ENCODE measurements at regions not wholly inside any gene's neighbourhood (a gene's known extent, or its start where the extent isn't known, plus 50 kb on each side); places are given as distances from the start of the nearest gene placed in this dataset.

DNA sequence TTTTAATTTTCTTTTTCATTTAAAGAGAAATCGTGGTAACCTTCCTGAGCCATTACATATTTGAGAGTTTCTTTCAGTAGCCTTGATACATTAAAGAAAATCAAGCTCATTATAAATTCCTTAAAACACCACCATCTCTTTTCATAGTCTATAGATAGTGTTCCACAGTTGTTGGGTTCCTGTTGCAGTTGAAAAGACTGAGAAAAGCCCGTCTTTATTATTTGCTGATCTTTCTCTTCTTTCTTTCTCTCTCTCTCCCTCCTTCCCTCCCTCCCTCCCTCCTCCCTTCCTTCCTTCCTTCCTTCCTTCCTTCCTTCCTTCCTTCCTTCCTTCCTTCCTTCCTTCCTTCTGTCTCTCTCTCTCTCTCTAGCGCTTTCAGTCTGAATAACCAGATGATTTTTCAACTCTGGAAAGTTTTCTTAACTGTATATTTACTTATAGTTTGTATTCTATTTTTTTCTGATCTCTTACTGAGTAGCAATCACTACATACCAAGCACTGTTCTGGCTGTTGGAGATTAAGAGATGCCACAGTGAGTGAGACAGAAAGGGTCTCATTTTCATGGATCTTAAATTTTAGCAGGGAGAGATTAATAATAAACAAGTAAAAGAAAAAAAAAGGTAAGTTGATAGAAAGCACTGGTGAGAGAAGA is 157.5 kb downstream of the TINAG start:
- TF ChIP-seq, protein P1, sequence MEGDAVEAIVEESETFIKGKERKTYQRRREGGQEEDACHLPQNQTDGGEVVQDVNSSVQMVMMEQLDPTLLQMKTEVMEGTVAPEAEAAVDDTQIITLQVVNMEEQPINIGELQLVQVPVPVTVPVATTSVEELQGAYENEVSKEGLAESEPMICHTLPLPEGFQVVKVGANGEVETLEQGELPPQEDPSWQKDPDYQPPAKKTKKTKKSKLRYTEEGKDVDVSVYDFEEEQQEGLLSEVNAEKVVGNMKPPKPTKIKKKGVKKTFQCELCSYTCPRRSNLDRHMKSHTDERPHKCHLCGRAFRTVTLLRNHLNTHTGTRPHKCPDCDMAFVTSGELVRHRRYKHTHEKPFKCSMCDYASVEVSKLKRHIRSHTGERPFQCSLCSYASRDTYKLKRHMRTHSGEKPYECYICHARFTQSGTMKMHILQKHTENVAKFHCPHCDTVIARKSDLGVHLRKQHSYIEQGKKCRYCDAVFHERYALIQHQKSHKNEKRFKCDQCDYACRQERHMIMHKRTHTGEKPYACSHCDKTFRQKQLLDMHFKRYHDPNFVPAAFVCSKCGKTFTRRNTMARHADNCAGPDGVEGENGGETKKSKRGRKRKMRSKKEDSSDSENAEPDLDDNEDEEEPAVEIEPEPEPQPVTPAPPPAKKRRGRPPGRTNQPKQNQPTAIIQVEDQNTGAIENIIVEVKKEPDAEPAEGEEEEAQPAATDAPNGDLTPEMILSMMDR (IDR thresholded peaks at IDR 0.05; ENCODE audit: borderline replicate concordance, insufficient read depth, low read depth, low read length), result no peak
- H3K4me3 ChIP-seq (ENCODE audit: low read depth, low read length), result no peak overlapping the region

GRCh38 chr6:54467384-54467783 is 159.1 kb downstream of the TINAG start:
- H3K4me3 ChIP-seq (ENCODE audit: low read depth, low read length), result no peak overlapping the region
- TF ChIP-seq, protein P1 (IDR thresholded peaks at IDR 0.05; ENCODE audit: borderline replicate concordance, insufficient read depth, low read depth, low read length), result no peak

- no peak overlapping the region for H3K4me3 ChIP-seq (ENCODE audit: low read depth, low read length)
- TF ChIP-seq, protein P1 (IDR thresholded peaks at IDR 0.05; ENCODE audit: borderline replicate concordance, insufficient read depth, low read depth, low read length), result no peak
These were observed 165.1 kb downstream of the TINAG start for GRCh38 chr6:54473328-54473727.

DNA sequence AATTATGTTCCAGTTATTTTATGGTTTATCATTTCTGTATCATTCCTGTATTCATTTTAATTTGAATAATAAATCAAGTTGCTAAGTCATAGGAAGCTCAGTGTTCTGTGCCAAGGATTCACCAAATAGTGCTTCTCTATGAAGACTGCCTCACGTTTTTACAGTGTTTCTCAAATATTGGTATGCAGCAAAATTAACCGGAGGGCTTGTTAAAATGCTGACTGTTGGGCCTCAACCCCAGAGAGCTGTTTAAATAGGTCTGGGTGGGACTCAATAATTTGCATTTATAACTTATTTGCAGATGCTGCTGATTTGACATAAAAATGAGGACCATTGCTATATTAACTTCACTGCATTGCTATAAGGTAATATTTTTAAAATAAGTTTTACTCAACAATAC is 166.7 kb downstream of the TINAG start:
- H3K4me3 ChIP-seq (ENCODE audit: low read depth, low read length), result no peak overlapping the region
- TF ChIP-seq, protein P1 (IDR thresholded peaks at IDR 0.05; ENCODE audit: borderline replicate concordance, insufficient read depth, low read depth, low read length), result no peak

- TF ChIP-seq, protein P1 (IDR thresholded peaks at IDR 0.05; ENCODE audit: borderline replicate concordance, insufficient read depth, low read depth, low read length), result no peak
- H3K4me3 ChIP-seq (ENCODE audit: low read depth, low read length), result no peak overlapping the region
These were observed 172.8 kb downstream of the TINAG start for GRCh38 chr6:54481091-54481490.

DNA sequence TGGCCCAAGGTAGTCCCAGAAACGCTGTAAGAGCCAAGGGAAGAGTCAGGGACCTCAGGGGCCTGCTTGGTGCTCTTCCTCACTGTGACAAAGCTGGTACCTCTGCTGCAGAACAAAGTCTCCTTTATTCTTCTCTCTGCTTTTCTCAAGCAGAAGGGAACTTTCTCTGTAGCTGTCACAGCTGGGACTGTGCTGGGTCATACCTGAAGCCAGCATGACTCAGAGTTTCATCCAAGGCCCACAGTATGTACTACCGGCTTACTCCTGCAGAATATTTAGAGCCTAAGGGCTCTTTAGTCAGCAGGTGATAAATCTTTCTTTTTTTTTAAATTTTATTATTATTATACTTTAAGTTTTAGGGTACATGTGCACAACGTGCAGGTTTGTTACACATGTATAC is 183.2 kb downstream of the TINAG start:
- TF ChIP-seq, protein P1 (IDR thresholded peaks at IDR 0.05; ENCODE audit: borderline replicate concordance, insufficient read depth, low read depth, low read length), result no peak

GRCh38 chr6:54493138-54493537 is 184.9 kb downstream of the TINAG start:
- TF ChIP-seq, protein P1 (IDR thresholded peaks at IDR 0.05; ENCODE audit: borderline replicate concordance, insufficient read depth, low read depth, low read length), result no peak
- H3K4me3 ChIP-seq (ENCODE audit: low read depth, low read length), result no peak overlapping the region

More for the DNA sequence above, 183.2 kb downstream of the TINAG start:
- no peak overlapping the region for H3K4me3 ChIP-seq (ENCODE audit: low read depth, low read length)

Measured in GM12875 (cell line).